H1 (cell line): ENCODE measurements at regions not wholly inside any gene's neighbourhood (a gene's known extent, or its start where the extent isn't known, plus 50 kb on each side); places are given as distances from the start of the nearest gene placed in this dataset.

Experiments
- CTCF ChIA-PET: fragments of 300-600 bp; sonication (Branson Sonifier 250); formaldehyde crosslinking; loops from one replicate; lab custom pipeline; 2021; ENCODE audit not compliant: partially characterized antibody; lab: Charles Lee
- POLR2A ChIA-PET: fragments of 300-600 bp; sonication (Branson Sonifier 250); formaldehyde crosslinking; loops from one replicate; lab custom pipeline; 2021; ENCODE audit warnings: inconsistent platforms; ENCODE audit not compliant: partially characterized antibody; lab: Charles Lee
- DNase-seq, 2 experiments: peaks; one replicate each; pipeline versions ENCODE4 v3.0.0 to v3.0.0-alpha.2; 2010 to 2022; ENCODE audit warnings: low spot score in 2 of 2, low read depth in 1 of 2, mixed read lengths in 1 of 2
- FAIRE-seq: peaks from 2 replicates; lab custom pipeline; 2011; peaks lifted over from hg19 to GRCh38; lab: Jason Lieb, UNC
- H2AFZ ChIP-seq: 2 replicates; pipeline ENCODE4 v1.8.1; 2012; ENCODE audit warnings: low read length, inconsistent platforms
- H2AK5ac ChIP-seq: 2 replicates; pipeline ENCODE4 v1.6.1; 2013; ENCODE audit warnings: low read depth, low read length
- H2BK120ac ChIP-seq: replicated peaks from 2 replicates; pipeline ENCODE3; 2013; ENCODE audit warnings: low read depth, low read length, inconsistent platforms
- H2BK12ac ChIP-seq: 2 replicates; pipeline ENCODE4 v1.6.1; 2013; ENCODE audit warnings: low read depth, low read length
- H2BK15ac ChIP-seq: 2 replicates; pipeline ENCODE4 v1.6.1; 2013; ENCODE audit warnings: low read length
- H2BK20ac ChIP-seq: 2 replicates; pipeline ENCODE4 v1.6.1; 2013; ENCODE audit warnings: low read length
- H2BK5ac ChIP-seq: 2 replicates; pipeline ENCODE4 v1.6.1; 2013; ENCODE audit warnings: low read depth, low read length
- H3K14ac ChIP-seq: 2 replicates; pipeline ENCODE4 v1.6.1; 2013; ENCODE audit warnings: inconsistent platforms; ENCODE audit not compliant: insufficient read length
- H3K18ac ChIP-seq: 2 replicates; pipeline ENCODE4 v1.6.1; 2013; ENCODE audit warnings: low read length; ENCODE audit errors: extremely low read depth
- H3K23ac ChIP-seq: 2 replicates; pipeline ENCODE4 v1.6.1; 2013; ENCODE audit warnings: inconsistent platforms; ENCODE audit not compliant: insufficient read length
- H3K23me2 ChIP-seq: 2 replicates; pipeline ENCODE4 v1.6.1; 2013; ENCODE audit warnings: low read depth, low read length
- H3K27ac ChIP-seq: 2 replicates; pipeline ENCODE4 v1.6.1; 2011; ENCODE audit warnings: low read depth, low read length, inconsistent platforms
- H3K27me3 ChIP-seq, 4 experiments: replicated peaks in 1 of 4; 1 replicate in 1 of 4; 2 replicates in 3 of 4; pipeline versions ENCODE4 v1.6.1 to v1.8.1; 2011 to 2013; ENCODE audit warnings: low read length in 3 of 4, mild to moderate bottlenecking in 3 of 4, inconsistent platforms in 2 of 4, mixed read lengths in 2 of 4, moderate library complexity in 1 of 4; ENCODE audit not compliant: control insufficient read depth in 3 of 4, insufficient read depth in 3 of 4; ENCODE audit errors: extremely low read depth in 1 of 4
- H3K36me3 ChIP-seq, 4 experiments: 2 replicates each; pipeline versions ENCODE4 v1.6.1 to v1.8.1; 2011 to 2013; ENCODE audit warnings: mild to moderate bottlenecking in 4 of 4, low read length in 3 of 4, moderate library complexity in 2 of 4, control low read depth in 1 of 4, inconsistent platforms in 1 of 4; ENCODE audit not compliant: insufficient read depth in 4 of 4, control insufficient read depth in 2 of 4
- H3K4ac ChIP-seq: replicated peaks from 2 replicates; pipeline ENCODE3; 2013; ENCODE audit warnings: low read length, low read depth, mixed read lengths, inconsistent platforms; ENCODE audit not compliant: insufficient read length
- H3K4me1 ChIP-seq, 4 experiments: replicated peaks in 1 of 4; 1 replicate in 1 of 4; 2 replicates in 3 of 4; pipeline versions ENCODE4 v1.6.1 to v1.8.1; 2011 to 2013; ENCODE audit warnings: low read length in 3 of 4, inconsistent platforms in 2 of 4, mixed read lengths in 1 of 4; ENCODE audit not compliant: insufficient read depth in 4 of 4, control insufficient read depth in 3 of 4
- H3K4me2 ChIP-seq, 2 experiments: 2 replicates each; pipeline versions ENCODE4 v1.6.1 to v1.8.1; 2011 to 2013; ENCODE audit warnings: low read depth in 2 of 2, low read length in 2 of 2, control low read depth in 1 of 2, inconsistent platforms in 1 of 2, mild to moderate bottlenecking in 1 of 2; ENCODE audit not compliant: insufficient read depth in 1 of 2
- H3K4me3 ChIP-seq, 4 experiments: fragments of 200-600, 300-600 bp in 1 of 4; sonication (generic), shearing (Covaris generic), sonication (Bioruptor Twin) in 1 of 4; 2 replicates each; pipeline versions ENCODE4 v1.5.1 to v1.8.1; 2011 to 2016; ENCODE audit warnings: low read length in 4 of 4, low read depth in 3 of 4, control low read depth in 2 of 4, inconsistent platforms in 2 of 4, mild to moderate bottlenecking in 2 of 4, mixed read lengths in 1 of 4, moderate library complexity in 1 of 4; ENCODE audit not compliant: insufficient read depth in 2 of 4; ENCODE audit errors: extremely low read depth in 1 of 4
- H3K56ac ChIP-seq: replicated peaks from 2 replicates; pipeline ENCODE3; 2013; ENCODE audit warnings: low read depth, mild to moderate bottlenecking, mixed read lengths, low read length, inconsistent platforms; ENCODE audit not compliant: insufficient read length
- H3K79me1 ChIP-seq: 2 replicates; pipeline ENCODE4 v1.6.1; 2013; ENCODE audit warnings: low read depth, low read length, control low read depth
- H3K79me2 ChIP-seq, 2 experiments: 2 replicates each; pipeline versions ENCODE4 v1.6.1 to v1.8.1; 2012 to 2013; ENCODE audit warnings: low read length in 2 of 2, mild to moderate bottlenecking in 2 of 2, inconsistent platforms in 1 of 2; ENCODE audit not compliant: insufficient read depth in 2 of 2, control insufficient read depth in 1 of 2
- H3K9ac ChIP-seq, 4 experiments: replicated peaks in 1 of 4; 1 replicate in 1 of 4; 2 replicates in 3 of 4; pipeline versions ENCODE4 v1.6.1 to v1.8.1; 2011 to 2013; ENCODE audit warnings: low read depth in 3 of 4, low read length in 3 of 4, control low read depth in 2 of 4, mild to moderate bottlenecking in 2 of 4, moderate library complexity in 2 of 4, inconsistent platforms in 1 of 4; ENCODE audit errors: extremely low read depth in 1 of 4
- H3K9me3 ChIP-seq, 2 experiments: 2 replicates each; pipeline versions ENCODE4 v1.6.1 to v1.8.1; 2012 to 2013; ENCODE audit warnings: mild to moderate bottlenecking in 2 of 2, moderate library complexity in 2 of 2, control low read depth in 1 of 2, inconsistent platforms in 1 of 2, low read depth in 1 of 2, low read length in 1 of 2, mixed read lengths in 1 of 2; ENCODE audit not compliant: insufficient read depth in 2 of 2
- H4K20me1 ChIP-seq, 2 experiments: replicated peaks in 1 of 2; 2 replicates each; pipeline versions ENCODE3 to v1.8.1; 2011 to 2013; ENCODE audit warnings: inconsistent platforms in 2 of 2, low read length in 2 of 2, mild to moderate bottlenecking in 1 of 2; ENCODE audit not compliant: insufficient read depth in 2 of 2, control insufficient read depth in 1 of 2
- H4K5ac ChIP-seq: 2 replicates; pipeline ENCODE4 v1.6.1; 2013; ENCODE audit warnings: low read length, low read depth, mixed read lengths, inconsistent platforms; ENCODE audit not compliant: insufficient read length
- H4K8ac ChIP-seq: 2 replicates; pipeline ENCODE4 v1.8.0; 2013; ENCODE audit warnings: mild to moderate bottlenecking, moderate library complexity, low read length, inconsistent platforms; ENCODE audit not compliant: insufficient read depth; ENCODE audit errors: extremely low read depth
- H4K91ac ChIP-seq: replicated peaks from 2 replicates; pipeline ENCODE3; 2013; ENCODE audit warnings: low read length, mixed read lengths, inconsistent platforms; ENCODE audit not compliant: insufficient read length
- RBBP5 ChIP-seq: IDR thresholded peaks from 2 replicates; pipeline ENCODE4 v1.7.1; 2012; ENCODE audit warnings: low read depth, mild to moderate bottlenecking, inconsistent platforms, low read length, moderate library complexity, borderline replicate concordance
- RNF2 ChIP-seq: fragments of 200-900, 300-1000 bp; sonication (generic); IDR thresholded peaks from 2 replicates; pipeline ENCODE4 v1.7.1; 2016; ENCODE audit warnings: borderline replicate concordance, low read depth, mild to moderate bottlenecking, antibody characterized with exemption, low read length; ENCODE audit not compliant: poor library complexity, severe bottlenecking; ENCODE audit errors: missing control alignments
- RXRA ChIP-seq: IDR thresholded peaks from 2 replicates; pipeline ENCODE4 v1.6.1; 2011; ENCODE audit warnings: low read depth, mild to moderate bottlenecking, low read length, moderate library complexity; ENCODE audit not compliant: insufficient read depth
- SAP30 ChIP-seq: fragments of 300-600 bp; sonication (generic); IDR thresholded peaks from 2 replicates; pipeline ENCODE4 v1.7.1; 2012; ENCODE audit warnings: low read length, moderate library complexity, mild to moderate bottlenecking, inconsistent platforms; ENCODE audit not compliant: insufficient read depth, insufficient replicate concordance
- SIRT6 ChIP-seq: IDR thresholded peaks from one replicate; pipeline ENCODE4 v1.7.1; 2012; ENCODE audit warnings: low read length, inconsistent platforms
- TCF12 ChIP-seq: IDR thresholded peaks from 2 replicates; pipeline ENCODE4 v1.6.1; 2011; ENCODE audit warnings: low read depth, mild to moderate bottlenecking, low read length
- WGBS, 2 experiments: shearing (Covaris generic) in 1 of 2; methylation state at CpG; one replicate each; pipeline versions ENCODE4 v1.1.6 to v1.1.7; 2013 to 2015; ENCODE audit warnings: low lambda C conversion rate in 2 of 2, mixed read lengths in 2 of 2, inconsistent platforms in 1 of 2, low coverage in 1 of 2, missing lambda C conversion rate in 1 of 2; ENCODE audit not compliant: insufficient replicate concordance in 2 of 2, insufficient coverage in 1 of 2, insufficient read length in 1 of 2; ENCODE audit errors: extremely low coverage in 1 of 2, missing lambda C conversion rate in 1 of 2; 5-methylcytosine and 5-hydroxymethylcytosine counted together

- Histone ChIP-seq H3K27me3 (no peaks in the 10 kb centered on the region), H3K4me3 (no peak overlapping the region)
- CTCF ChIA-PET: interaction anchor here (0.7 to 1.7 kb wide), 3 partner anchors 9 to 17 kb away, joined by 3 to 8 read pairs (median 3); no protein-coding TSS in a partner anchor
- TF ChIP-seq RNF2 (no peak), RBBP5 (no peak), RXRA (no peak), TCF12 (no peak), SAP30 (no peak), SIRT6 (no peak)
These were observed 198.0 kb upstream of the CCDC150 start for GRCh38 chr2:196441527-196441926.

More at GRCh38 chr2:196441527-196441926, 198.0 kb upstream of the CCDC150 start:
- H3K9me3 ChIP-seq: no peaks in the 10 kb centered on the region
- POLR2A ChIA-PET: no interaction called here
- no peak overlapping the region for H3K27ac ChIP-seq
- FAIRE-seq: no peak
- no peak overlapping the region for H4K8ac ChIP-seq
- no peak overlapping the region for H2BK5ac ChIP-seq
- H4K5ac ChIP-seq: no peak overlapping the region
- H2BK12ac ChIP-seq: no peak overlapping the region
- H3K18ac ChIP-seq: no peak overlapping the region
- H3K79me2 ChIP-seq: no peaks in the 10 kb centered on the region
- H3K9ac ChIP-seq: no peak overlapping the region
- H3K14ac ChIP-seq: no peak overlapping the region
- no peak overlapping the region for H3K4me2 ChIP-seq
- no peaks in the 10 kb centered on the region for H3K36me3 ChIP-seq
- H3K4me1 ChIP-seq: no peaks in the 10 kb centered on the region
- no peak overlapping the region for H2BK15ac ChIP-seq
- no peak for DNase-seq
- no peaks in the 10 kb centered on the region for H3K79me1 ChIP-seq
- no peak overlapping the region for H3K23ac ChIP-seq
- no peak overlapping the region for H3K4ac ChIP-seq
- no peak overlapping the region for H4K91ac ChIP-seq
- H4K20me1 ChIP-seq: no peaks in the 10 kb centered on the region
- no peaks in the 10 kb centered on the region for H3K23me2 ChIP-seq
- no peak overlapping the region for H2AFZ ChIP-seq
- no peak overlapping the region for H2BK120ac ChIP-seq
- no peak overlapping the region for H3K56ac ChIP-seq
- H2BK20ac ChIP-seq: no peak overlapping the region
- WGBS, 2 experiments: 90% methylated on average over 2 of the region's 2 CpGs; no CpG with 5 or more reads in 1 of the 2 experiments
- H2AK5ac ChIP-seq: no peak overlapping the region
